Stimulated activated CD4-positive, alpha-beta T cell treated with anti-CD3 and anti-CD28 coated beads, Interleukin-12 subunit alpha, Interleukin-12 subunit beta, amount 100 ng/mL, for 48 hours (primary cell): ENCODE measurements at regions not wholly inside any gene's neighbourhood (a gene's known extent, or its start where the extent isn't known, plus 50 kb on each side); places are given as distances from the start of the nearest gene placed in this dataset.
"Not testable (repeated sequence)": the region's sequence is repeated elsewhere in the genome, so short reads cannot be mapped to it uniquely, and the experiment has no call there.

Experiments used
- DNase-seq, 3 donors: peaks; one replicate each; pipeline ENCODE4 v3.0.0-alpha.2; 2020; ENCODE audit warnings: low read depth in 2 of 3, low spot score in 1 of 3

DNA sequence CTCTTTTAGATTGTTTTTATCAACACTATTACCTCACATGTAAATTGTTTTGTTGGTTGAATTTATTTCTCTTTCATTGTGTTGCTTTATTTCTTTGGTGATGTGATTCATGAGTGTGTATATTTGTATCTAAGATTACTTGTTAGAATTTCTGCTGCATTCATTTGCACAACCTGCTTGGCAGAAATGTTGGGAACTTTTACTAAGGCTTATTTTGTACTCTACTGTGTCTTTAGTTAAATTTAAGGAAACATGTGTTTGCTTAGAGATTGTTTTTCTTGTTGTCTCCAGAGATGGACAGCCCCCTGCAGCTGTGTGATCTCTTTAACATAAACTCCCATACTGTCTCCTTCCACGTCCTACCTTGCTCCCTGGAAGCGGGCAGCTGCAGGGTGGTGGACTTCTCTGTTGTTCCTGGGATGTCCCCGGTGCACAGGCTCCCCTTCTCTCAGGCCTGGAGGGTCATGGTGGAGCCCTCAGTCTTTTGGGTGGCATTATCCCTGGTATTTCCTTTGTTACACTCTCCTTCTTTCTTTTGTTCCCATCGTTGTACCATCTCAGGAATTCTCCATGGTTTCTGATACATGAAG, 212.0 kb upstream of the SPRY2 start:
- DNase-seq: no peak

DNA sequence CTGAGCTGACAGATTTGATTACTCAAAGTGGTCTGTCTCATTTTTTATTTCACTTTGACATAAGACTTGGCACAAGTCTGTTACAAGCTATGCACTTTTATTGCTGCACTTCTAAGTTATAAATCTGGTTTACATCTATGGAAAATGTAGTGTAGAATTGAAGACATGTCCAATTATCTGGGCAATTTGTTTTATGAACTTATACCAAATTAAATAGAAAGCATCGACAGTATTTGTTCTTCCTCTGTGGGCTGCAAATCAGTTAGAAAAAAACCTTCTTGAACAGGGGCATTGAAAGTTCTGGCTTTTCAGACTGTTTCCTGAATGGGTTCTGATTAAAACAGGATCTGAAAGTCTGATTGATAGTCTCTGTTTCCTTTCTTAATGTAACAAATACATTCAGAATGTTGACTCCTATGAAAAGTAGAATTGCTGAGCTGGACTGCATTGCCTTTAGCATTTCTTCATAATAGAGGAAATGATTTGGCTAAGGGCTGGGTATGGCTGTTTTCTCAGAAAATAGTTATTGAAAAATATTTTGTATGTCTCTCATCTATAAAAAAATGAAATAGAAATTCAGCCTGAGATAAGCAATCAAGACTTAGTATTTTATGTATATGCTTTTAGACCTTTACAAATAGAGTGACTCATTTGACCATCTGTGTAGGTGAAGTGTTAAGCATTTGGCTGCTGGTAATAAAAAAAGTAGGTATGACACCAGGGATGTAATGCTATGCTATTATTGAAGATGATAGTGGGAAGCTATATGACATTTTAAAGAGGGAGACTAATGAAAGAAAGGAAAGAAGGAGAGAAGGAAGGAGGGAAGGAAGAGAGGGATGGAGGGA, 210.9 kb upstream of the SPRY2 start:
- DNase-seq: no peak

DNA sequence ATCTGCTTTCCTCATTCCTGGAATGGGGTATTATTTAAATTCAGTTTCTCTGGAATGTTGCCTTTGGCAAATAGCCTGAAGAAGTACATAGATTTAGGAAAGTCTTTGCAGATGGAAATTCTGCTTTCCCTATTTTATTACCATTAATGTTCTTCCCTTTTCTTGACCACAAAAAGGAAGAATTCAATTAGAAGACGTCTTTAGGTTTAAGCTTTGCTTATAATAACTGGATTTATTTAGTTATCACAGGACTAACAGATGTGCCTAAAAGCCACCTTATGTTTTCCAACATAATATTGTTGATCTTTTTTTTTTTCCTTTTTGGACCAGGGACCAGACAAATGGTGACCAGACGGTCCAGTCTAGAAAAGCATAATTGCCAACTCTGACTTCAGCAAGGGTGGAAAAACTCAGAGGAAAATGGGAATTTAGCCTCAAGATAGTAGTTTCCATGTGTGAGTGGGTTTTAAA, 210.1 kb upstream of the SPRY2 start:
- no peak for DNase-seq

GRCh38 chr13:80548915-80549314, 208.0 kb upstream of the SPRY2 start:
- no peak for DNase-seq

DNA sequence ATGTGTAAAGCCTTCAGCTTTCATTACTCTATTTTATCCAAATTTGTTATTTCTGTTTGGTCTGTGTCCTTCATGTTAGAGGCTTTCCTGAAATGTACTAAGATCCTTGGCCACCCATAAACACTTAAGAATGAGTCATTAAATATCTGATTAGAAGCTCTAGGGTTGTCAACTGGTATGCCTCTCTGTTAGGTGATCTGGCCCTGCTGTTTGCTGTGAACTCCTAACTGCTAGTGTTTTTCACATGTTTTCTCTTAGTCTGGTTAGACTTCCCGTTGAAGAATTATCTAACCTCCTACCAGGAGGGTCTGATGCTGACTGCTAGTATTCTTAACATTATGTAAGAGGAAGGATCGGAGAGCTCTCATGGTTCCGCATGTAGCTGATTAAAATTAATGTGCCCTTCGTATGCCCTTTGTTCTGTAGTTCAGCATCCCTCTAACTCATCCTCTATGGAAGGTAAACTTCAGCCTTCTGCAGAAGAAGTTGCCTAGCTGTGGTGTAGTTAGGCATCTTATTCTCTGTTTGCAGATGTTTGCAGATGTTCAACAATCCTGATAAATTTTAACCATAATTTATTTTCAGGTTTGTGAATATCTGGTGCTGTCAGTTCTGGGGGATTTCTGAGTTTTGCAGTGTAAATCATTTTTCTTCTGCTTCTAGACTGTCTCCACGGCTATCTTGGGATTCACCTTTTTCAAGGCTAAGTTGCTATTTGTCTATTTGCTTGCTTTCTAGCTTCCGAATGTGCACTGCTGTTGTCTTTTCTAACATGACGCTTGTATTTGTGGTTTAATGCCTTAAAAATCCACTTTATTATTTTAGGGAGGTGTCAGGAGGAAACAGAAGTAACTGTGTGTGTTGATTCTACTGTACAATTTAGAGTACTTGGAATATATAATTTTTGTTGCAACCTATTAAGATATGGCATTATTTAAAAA, 207.2 kb upstream of the SPRY2 start:
- DNase-seq: no peak

GRCh38 chr13:80547341-80547740, 206.4 kb upstream of the SPRY2 start:
- DNase-seq: no peak

GRCh38 chr13:80533175-80533574, 192.2 kb upstream of the SPRY2 start:
- no peak for DNase-seq

GRCh38 chr13:80530902-80531301, 190.0 kb upstream of the SPRY2 start:
- DNase-seq: no peak

- no peak for DNase-seq
Measured at GRCh38 chr13:80530191-80530590, 189.3 kb upstream of the SPRY2 start.

- no peak for DNase-seq
Measured at GRCh38 chr13:80529734-80530133, 188.8 kb upstream of the SPRY2 start.

DNA sequence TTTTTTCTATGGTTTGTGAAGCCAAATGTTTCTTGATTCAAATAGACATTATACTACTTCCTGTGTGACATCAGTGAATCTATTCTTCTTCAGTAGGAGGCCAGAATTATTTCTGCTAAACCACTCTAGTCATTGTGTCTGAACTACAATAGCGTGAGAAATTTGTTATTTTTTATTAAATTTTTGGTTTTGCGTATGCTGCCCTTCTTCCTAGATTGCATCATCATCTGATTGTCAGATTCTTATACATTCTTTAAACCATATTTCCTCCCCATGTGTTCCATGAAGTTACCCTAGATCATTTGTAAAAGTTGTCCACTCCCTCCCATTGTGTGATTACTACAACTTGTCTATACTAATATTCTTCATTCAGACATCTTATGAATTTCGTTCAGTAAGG, 187.8 kb upstream of the SPRY2 start:
- DNase-seq: no peak

DNA sequence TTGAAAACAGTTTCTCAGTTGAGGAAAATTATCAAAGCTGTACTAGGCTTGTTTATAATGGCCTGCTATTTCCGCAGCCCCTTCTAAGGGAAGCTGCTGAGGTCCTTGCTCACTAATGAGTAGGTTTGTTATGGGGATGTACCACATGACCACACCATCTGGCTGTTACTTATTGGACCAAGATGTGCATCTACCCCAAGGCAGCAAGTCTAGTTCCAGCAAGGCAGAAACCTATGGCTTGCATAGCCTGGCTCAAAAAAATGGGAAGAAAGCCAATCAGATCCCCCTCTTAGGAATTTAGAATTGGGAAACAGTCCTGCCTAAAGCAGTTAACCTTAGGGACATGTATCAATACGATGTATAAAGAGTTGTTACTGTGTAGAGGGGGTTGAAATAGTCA, 186.5 kb upstream of the SPRY2 start:
- DNase-seq: no peak

DNA sequence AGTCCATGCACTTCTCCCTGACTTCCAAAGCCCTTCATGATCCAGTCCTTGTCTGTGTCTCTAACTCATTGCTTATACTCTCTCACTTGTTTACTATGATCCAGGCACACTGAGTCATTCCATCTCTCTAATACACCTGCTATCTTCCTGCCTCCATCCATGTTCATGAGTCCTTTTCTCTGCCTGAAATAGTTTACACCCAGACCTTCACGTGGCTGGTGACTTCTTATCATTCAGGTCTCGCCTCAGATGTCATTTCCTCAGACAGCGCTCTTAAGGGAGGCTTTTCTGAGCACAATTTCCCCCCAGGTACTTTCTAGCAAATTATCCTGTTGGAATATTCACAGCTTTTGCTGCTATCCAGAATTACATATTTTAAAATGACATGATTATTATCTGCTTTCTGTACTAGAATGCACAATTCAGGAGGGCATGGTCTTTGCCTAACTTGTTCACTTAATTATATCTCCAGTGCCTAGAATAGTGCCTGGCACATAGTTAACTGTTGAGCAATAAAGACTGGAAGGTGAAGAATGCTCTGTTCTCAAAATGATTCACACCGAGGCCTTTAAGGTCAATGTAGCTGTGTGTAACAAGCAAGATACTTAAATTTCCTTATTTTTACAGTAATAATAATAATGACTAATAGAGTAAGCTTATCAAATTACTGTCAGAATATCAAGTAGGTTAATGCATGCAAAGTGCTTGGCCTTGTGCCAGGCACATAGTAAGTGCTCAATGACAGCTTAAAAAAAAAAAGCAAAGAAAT, 183.7 kb upstream of the SPRY2 start:
- DNase-seq: no peak

GRCh38 chr13:80523134-80523533, 182.2 kb upstream of the SPRY2 start:
- no peak for DNase-seq

- DNase-seq: not testable (repeated sequence)
Measured at GRCh38 chr13:80522463-80522862, 181.5 kb upstream of the SPRY2 start.

GRCh38 chr13:80516818-80517348, 176.0 kb upstream of the SPRY2 start:
- no peak for DNase-seq

DNA sequence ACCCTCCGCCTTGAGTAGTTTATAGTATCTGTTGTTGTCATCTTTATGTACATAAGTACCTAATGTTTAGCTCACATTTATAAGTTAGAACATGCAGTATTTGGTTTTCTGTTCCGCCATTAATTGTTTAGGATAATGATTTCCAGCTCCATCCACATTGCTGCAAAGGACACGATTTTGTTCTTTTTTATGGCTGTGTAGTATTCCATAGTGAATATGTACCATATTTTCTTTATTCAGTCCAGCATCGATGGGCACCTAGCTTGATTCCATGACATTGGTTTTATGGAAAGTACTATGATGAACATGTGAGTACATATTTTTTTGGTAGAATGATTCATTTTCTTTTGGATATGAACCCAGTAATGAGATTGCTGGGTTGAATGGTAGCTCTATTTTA, 174.4 kb upstream of the SPRY2 start:
- no peak for DNase-seq

DNA sequence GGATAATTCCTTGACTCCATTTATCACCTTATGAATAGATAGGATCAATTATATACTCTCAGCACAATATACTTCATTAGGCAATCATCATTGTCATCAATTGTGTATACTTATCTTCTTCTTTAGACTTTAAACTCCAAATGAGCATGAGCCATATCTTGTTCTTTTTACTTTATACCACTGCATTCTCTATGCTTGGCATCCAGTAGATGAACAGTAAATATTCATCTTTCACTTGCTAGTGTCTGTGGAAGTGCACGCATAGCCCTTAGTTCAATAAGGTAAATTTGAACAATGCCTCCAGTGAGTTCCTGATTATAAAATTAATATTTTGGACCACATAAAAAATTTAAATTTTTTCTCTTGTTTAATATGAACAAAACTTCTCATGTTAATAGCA, 172.3 kb upstream of the SPRY2 start:
- DNase-seq: no peak

DNA sequence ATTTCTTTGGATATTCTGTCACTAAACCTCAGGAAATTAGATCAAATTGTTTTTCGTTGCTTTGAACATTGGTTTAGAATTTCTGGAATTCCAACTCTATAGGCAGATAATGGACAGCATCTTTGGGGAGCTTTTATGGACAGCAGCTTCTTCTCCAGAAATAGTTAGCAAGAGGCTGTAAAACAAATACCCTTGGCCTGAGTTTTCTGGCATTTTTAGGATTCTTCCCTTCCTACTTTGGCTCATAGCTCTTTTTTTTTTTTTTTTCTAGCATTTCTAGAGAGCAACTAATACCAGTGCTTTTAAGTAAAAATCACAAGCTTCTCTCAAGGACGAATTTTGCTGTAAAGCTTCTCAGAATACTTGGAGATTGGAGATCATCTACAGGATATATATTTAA, 169.8 kb upstream of the SPRY2 start:
- DNase-seq: no peak

DNA sequence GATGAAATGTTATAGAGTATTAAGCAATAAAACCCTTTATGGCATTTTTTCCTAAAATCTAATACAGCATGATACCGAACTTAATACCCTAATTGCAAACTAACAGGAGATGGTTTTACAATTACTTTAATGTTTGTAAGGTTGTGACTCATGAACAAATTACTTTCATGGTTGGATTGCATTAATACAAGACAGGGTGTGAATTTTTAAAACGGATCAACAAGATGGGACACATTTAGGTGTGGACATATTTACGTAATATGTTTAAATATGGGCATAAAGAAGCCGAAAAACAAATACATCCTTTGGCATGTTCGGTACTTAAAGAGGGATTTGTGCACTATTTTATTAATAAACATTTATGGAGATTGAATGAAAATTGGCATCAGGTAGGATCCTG, 168.3 kb upstream of the SPRY2 start:
- no peak for DNase-seq

DNA sequence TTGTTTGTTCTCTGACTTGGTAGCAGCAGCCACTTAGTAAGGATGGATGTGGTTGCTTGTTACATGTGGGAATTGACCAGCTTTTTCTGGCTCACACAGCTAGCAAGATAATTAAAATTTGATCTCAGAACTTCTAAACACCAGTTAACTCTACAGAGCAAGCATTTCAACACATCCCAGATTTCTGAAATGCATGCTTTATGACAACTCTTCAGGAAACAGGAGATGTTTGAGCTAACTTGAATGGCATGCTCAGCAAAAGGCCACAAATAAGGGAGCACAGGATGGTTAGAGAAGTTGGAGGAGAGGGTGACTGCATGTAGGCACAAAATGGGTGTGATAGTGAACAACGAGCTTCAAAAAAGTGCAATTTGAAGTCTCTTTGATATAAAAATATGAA, 167.1 kb upstream of the SPRY2 start:
- DNase-seq: no peak
